Hematopoietic multipotent progenitor cell treated with erythropoietin and hydrocortisone succinate and interleukin-3 and kit ligand, for 8 days (in vitro differentiated cells): ENCODE measurements at regions not wholly inside any gene's neighbourhood (a gene's known extent, or its start where the extent isn't known, plus 50 kb on each side); places are given as distances from the start of the nearest gene placed in this dataset.
"Not testable (repeated sequence)": the region's sequence is repeated elsewhere in the genome, so short reads cannot be mapped to it uniquely, and the experiment has no call there.

Experiments used
- DNase-seq: peaks from one replicate; pipeline ENCODE4 v3.0.0-alpha.2; 2015

- DNase-seq, result no peak
Observed at GRCh38 chr2:445896-446295, 158.0 kb upstream of the ALKAL2 start.

- no peak for DNase-seq
Observed at GRCh38 chr2:444937-445884, 157.3 kb upstream of the ALKAL2 start.

GRCh38 chr2:443741-444140 lies 155.8 kb upstream of the ALKAL2 start:
- DNase-seq, result no peak

- DNase-seq, result no peak
Observed at GRCh38 chr2:443216-443615, 155.3 kb upstream of the ALKAL2 start.

- no peak for DNase-seq
Observed at GRCh38 chr2:441258-442022, 153.5 kb upstream of the ALKAL2 start.

- no peak for DNase-seq
Observed at GRCh38 chr2:440403-440740, 152.5 kb upstream of the ALKAL2 start.

GRCh38 chr2:439556-440402 lies 151.9 kb upstream of the ALKAL2 start:
- no peak for DNase-seq

- DNase-seq, result no peak
Observed at GRCh38 chr2:439077-439476, 151.2 kb upstream of the ALKAL2 start.

GRCh38 chr2:437756-438393 lies 150.0 kb upstream of the ALKAL2 start:
- DNase-seq, result peak; percentile 48

GRCh38 chr2:437180-437579 lies 149.3 kb upstream of the ALKAL2 start:
- DNase-seq, result no peak

- no peak for DNase-seq
Observed at GRCh38 chr2:436205-436604, 148.3 kb upstream of the ALKAL2 start.

- no peak for DNase-seq
Observed at GRCh38 chr2:434625-435024, 146.7 kb upstream of the ALKAL2 start.

GRCh38 chr2:433216-433615 lies 145.3 kb upstream of the ALKAL2 start:
- no peak for DNase-seq

- DNase-seq, result peak; percentile 81
Observed at GRCh38 chr2:430291-431040, 142.6 kb upstream of the ALKAL2 start.

GRCh38 chr2:429575-430254 lies 141.8 kb upstream of the ALKAL2 start:
- no peak for DNase-seq

GRCh38 chr2:429142-429541 lies 141.3 kb upstream of the ALKAL2 start:
- DNase-seq, result no peak

- no peak for DNase-seq
Observed at GRCh38 chr2:428591-428990, 140.7 kb upstream of the ALKAL2 start.

- DNase-seq, result not testable (repeated sequence)
Observed at GRCh38 chr2:426696-427095, 138.8 kb upstream of the ALKAL2 start.

GRCh38 chr2:425947-426346 lies 138.1 kb upstream of the ALKAL2 start:
- DNase-seq, result no peak

- no peak for DNase-seq
Observed at GRCh38 chr2:425243-425642, 137.4 kb upstream of the ALKAL2 start.
